ENCODE measurements at regions not wholly inside any gene's neighbourhood (a gene's known extent, or its start where the extent isn't known, plus 50 kb on each side); places are given as distances from the start of the nearest gene placed in this dataset.
A peak's percentile ranks its signal among the peaks of the same experiment; 100 is the strongest.
"Not testable (repeated sequence)": the region's sequence is repeated elsewhere in the genome, so short reads cannot be mapped to it uniquely, and the experiment has no call there.

DNA sequence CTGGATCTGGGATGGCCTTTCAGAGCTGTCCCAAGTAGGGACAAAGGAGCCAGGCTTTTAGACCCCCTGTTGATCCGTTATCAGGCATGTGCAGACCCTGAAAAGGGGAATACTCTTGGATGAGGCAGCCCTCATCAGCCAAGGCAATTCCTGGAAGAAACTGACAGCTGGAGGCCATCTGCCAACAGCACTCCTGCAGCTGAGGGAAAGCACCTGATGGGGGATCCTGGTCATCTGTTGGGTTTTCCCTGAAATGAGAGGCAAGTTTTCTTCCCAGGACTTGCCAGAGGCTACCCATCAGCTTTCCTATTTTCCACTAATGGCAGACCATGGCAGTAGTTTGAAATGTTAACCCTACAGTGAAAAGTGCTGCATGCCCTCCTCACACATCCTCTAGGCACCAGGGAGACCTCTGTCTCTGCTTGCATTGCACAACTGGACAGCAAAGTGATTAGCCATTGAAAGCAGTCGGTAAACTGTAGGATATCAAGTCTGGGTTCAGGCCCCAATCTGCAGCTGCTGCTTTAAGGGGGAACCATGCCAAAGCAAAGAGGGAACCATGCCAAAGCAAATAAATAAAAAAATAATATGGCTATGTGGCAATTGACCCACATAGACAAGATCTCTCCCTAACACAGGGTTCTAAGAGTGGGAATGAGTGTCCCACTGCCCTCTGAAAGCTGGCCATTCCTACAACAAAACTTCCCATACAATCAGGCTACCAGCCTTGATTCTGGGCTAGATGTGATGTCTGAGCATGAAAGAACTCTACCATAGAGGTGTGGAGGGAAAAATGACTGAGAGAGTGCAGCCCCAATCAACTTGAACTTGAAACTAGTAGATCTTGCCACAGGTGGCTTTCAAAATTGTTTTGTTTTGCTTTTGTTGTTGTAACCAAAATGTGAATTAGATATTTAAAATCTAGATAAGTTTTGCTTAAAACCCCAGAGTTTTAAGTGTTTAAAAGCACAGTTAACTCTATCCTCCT lies 232.0 kb upstream of the STT3B start:
- peak; percentile 65 for DNase-seq

DNA sequence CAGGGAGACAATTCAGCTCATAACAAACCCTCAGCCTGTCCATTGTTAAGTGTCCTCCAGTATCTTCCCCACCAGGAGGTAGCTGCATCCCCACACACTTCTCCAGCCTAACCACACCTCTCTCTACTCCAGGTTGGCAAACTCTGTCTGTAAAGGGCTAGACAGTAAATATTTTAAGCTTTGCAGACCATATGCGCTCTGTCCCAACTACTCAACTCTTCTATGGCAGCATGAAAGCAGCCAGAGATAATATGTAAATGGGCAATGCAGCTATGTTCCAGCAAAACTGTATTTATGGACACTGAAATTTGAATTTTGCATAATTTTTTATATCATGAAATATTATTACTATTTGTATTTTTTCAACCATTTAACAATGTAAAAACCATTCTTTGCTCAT lies 230.4 kb upstream of the STT3B start:
- DNase-seq: no peak

DNA sequence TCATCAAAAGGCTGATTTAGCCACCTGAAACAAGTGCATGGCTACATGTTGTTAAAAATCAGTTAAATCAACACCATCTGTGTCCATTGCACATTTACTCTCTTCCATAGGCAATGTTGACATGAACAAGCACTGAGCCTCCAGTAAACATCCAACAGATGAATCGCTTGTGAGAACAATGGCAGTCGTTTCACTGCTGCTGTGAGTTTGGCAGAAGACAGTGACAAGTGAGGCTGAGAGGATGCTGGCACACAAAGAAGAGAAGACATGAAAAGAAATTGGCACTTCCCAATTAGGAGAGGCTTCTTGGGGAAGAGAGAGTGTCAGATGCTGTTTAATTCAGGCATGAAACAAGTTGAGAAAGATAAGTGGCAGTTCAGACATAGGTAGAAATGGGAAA lies 227.4 kb upstream of the STT3B start:
- peak; percentile 8 for DNase-seq

DNA sequence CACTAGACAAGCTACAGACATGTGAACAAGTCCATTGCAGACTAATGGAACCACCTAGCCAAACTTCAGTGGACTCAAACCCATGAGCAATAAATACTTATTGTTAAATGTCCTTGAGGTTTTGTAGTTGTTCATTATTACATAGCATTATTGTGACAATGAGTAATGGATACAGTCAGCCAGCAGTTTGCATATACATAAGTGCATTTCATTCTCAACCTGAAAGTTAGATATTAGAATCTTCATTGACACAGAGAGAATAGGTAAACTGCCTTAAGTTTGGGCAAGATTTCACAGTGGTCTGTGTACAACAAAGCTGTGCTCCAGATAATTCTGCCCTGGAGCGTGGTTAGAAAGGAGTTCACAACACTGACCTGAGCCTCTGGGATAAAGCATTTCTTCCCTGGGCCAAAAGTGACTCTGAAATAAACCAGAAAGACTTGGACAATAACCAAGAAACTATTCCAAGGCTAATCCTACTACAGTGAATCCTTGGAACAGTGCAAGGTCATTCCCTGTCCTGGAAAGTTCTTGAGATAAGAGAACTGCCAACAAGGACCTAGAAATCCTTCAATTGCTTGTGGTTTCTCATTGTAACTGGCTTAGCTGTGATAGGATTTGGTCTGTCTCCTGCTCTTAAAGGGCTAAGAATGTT lies 225.5 kb upstream of the STT3B start:
- DNase-seq: no peak

DNA sequence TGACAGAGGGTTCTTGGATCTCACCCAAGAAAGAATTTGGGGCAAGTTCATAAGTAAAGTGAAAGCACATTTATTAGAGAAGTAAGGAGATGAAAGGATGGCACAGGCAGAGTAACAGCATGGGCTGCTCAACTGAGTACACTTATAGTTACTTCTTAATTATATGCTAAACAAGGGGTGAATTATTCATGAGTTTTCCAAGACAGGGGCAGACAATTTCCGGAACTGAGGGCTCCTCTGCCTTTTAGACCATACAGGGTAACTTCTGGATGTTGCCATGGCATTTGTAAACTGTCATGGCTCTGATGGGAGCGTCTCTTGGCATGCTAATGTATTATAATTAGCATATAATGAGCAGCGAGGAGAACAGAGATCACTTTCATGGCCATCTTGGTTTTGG lies 221.2 kb upstream of the STT3B start:
- no peak for DNase-seq

DNA sequence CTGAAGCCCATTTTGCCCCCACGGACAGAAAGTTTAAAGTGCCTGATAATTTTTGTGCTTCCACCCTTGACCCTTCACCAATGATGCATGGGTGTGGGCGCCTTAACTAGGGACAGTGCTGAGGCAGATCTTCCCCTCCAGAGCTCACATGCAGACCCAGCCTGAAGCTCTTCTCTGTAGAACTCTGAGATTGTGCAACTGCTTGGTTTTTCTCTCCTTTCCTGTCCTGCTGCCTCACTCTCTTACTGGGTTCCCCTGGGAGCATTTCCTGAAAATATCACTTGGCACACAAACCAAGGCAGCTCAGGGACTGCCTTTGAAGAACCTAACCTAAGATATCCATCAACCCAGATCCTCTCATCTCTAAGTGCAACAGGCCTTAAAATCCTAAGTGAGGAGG lies 220.3 kb upstream of the STT3B start:
- DNase-seq: no peak

DNA sequence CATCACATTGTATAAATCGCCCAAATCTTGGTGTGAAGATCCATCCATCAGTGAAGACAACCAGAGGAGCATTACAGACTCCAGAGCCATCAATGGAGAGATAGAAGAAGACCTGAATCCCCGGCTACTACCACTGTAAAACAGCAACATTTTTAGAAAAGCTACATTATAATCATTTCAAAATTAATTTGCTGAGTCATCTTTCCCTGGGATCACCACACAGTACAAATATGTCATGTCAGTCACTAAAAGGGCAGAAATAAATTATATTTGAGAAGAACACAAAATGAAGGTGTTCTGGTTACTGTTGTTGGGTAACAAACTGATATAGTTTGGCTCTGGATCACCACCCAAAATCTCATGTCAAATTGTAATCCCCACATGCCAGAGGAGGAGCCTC lies 218.5 kb upstream of the STT3B start:
- no peak for DNase-seq

DNA sequence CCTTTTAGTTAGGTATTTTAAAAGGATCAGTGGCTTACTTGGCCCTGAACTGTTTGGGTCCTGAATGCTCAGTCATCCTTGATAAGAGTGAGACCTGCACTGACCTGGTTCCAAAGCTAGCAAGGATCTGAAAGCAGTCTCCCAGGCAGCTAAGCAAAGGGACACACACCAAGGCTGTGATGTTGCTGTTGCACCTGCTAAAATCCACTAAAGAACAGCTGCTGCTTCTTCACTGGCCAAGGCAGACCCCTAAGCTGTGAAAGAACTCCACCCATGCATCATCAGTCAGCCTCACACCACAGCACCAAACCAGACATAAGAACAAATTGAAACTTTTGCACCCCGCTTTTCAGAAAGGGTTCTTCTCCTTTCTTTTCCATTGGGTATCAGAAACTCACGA lies 213.4 kb upstream of the STT3B start:
- DNase-seq: no peak

DNA sequence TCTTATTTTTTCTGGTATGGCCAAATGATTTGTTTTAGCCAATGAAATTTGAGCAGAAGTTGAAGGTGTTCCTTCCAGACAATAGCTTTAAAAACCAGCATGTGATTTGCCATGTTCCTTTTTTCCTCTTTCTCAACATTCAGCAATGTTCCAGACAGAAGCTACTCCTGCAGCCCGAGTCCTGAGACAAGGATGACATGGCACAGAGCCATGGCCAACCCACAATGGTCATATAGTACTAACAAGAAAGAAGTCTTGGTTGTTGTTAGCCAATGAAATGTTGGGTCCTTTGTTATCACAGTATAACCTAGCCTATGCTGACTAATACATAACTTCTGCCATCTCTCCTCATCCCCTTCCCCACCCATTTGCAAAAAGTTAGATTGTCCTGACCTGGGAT lies 211.1 kb upstream of the STT3B start:
- DNase-seq: no peak

DNA sequence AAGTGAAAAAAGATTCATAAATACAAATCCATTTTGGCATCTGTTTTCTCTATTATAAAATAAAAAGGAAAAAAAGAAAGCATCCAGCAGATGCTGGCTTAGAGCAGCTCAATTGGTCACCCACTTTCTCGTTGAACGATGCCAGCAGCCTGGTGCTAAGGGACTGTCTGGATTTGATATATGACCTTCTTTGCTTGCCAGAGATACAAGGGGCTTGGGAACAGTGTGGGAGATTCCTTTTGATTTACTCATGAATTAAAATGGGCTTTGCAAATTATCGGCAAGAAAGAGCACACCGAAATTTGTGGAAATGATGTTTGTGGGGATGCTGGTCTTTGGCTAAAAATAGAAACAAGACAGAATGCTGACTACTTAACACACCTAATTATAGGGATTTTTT lies 210.3 kb upstream of the STT3B start:
- DNase-seq: no peak

DNA sequence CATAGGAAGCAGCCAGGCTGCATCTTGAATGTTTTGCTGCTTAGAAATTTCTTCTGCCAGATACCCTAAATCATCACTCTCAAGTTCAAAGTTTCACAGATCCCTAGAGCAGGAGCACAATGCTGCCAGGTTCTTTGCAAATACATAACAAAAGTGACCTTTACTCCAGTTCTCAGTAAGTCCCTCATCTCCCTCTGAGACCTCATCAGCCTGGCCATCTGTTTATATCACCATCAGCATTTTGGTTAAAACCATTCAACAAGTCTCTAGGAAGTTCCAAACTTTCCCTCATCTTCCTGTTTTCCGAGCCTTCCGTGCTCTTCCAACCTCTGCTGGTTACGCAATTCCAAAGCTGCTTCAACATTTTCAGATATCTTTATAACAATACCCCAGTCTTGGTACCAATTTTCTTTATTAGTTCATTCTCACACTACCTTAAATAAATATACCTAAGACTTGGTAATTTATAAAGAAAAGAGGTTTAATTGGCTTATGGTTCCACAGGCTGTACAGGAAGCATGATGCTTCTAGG lies 204.8 kb upstream of the STT3B start:
- not testable (repeated sequence) for DNase-seq

DNA sequence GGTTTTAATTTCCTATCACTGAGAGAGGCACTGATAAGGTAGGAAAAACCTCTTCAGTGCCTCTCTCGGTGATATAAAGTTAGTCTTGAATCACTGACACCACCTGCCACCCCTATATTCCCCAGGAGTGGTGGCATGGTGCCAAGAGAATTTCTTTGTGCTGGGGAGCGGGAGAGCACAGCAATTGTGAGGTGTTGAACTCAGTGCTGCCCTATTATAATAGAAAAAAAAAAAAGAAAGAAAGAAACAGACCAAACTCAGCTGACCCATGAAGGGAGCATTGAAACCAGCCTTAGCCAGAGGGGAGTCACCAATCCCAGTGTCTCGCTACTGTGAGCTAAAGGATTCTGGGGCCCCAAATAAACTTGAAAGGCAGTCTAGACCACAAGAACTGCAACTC lies 201.4 kb upstream of the STT3B start:
- DNase-seq: peak; percentile 57

DNA sequence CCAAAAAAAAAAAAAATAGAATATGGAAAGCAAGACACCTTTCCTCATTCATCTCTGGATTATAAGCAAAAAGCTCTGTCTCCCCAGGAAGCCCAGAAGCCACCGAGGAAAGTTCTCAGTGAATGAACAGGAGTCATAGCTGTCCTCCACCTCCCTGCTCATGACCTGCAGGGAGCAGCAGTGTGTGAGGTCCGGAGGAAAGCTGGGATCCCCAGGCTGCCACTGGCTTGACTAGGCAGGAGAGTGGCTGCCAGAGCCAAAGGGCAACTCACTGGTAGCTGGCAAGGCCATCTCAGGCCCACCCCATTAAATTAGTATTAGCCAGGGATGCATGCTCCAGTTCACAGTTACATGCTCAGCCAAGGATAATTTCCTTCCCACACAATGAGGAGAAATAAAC lies 191.6 kb upstream of the STT3B start:
- DNase-seq: no peak

DNA sequence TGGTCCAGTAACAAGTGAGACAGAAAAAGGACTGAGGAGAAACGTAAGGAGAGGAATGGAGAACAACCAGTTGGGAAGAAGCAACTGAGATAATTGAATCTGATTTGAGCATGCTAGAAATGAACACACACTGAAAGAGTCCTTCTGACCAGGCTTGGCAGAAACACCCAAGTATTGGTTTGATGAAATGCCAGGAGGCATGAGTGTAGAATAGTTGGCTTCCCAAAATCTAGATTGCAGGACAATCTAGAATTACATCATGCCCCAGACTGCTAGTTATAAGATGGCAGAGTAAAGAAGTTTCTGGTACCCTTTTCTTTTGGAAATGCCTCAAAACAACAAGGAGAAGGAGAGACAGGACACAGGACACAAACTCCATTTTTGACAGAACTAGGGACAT lies 189.7 kb upstream of the STT3B start:
- DNase-seq: no peak

DNA sequence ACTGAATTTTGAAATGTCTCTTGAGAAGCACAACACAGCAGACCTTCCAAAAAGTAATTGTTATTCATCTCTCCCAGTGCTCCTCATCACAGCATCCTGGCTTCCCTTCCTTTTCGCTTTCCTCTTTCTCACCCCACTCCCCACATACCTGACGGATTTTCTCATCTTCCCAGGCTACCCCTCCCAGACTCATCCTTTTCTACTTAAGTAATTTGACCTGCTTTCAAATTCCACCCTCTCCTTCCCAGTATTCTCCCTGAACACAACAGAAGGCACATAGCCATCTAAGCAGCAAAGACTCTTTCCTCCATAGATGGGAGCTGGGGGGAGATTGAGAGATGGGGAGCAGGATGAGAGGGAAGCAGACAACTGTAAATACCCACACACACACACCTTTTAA lies 187.1 kb upstream of the STT3B start:
- DNase-seq: no peak

DNA sequence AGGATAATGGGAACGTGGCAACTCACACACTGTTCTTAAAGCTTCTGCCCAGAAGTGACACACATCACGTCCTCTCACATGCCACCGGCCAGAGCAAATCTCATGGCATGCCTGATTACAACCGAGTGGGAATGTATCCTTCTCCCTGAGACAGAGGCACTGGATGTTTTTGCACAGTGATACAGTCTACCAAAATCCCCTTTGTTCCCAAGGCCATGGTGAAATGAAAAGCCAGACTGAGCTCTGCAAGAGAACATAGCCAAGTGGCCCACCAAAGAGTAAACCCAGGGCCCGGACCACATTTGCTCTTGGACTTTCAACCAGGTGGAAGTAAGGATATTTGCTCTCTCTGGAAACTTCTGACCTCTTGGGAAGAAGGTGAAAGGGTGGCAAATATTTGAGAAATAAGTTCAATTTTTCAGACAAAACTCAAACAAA lies 186.2 kb upstream of the STT3B start:
- DNase-seq: no peak

DNA sequence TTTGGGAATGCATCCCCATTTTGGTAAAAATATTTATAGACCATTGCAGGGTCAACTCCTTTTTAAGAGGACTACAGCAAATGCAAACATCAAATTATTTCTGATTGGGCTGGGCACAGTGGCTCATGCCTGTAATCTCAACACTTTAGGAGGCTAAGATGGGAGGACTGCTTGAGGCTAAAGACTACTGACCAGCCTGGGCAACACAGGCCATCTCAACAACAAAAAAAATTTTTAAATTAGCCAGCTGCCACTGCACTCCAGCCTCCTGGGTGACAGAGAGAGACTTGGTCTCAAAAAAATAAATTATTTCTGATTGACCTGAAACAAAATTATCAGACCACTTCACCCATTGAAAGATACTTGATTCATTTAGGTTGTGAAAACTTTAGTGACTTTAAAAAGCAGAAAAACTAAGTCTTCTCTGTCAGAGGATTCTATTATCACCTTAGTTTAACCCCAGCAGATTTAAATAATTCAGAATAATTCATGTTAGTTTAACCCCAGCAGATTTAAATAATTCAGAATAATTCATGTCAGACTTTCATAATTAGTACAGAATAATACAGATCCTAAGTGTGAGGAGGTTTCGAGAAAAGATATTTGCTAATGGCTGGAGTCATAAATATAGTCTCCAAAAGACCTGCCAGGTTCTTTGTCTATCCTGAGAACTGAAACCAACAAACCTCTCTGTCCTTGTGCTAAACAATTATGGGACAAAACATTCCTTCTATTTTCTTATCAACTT lies 183.6 kb upstream of the STT3B start:
- no peak for DNase-seq

DNA sequence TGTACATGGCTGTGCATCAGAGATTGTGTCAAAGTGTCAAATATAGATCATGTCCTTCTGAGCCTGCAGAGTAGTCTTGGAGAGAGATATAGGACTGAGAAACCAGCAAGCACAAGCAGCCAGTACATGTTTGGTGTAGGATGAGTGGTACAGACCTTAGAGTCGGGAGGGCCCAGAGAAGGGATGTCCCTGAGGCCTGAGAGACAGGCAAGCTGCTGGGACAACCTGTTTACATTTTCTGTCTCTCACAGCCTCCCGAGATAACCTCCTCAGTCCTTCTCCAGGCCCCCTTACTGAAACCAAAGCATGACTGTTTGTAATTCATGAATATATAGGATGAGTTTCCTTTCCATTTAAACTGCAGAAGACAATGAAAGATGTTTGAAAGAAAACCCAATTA lies 182.4 kb upstream of the STT3B start:
- no peak for DNase-seq

DNA sequence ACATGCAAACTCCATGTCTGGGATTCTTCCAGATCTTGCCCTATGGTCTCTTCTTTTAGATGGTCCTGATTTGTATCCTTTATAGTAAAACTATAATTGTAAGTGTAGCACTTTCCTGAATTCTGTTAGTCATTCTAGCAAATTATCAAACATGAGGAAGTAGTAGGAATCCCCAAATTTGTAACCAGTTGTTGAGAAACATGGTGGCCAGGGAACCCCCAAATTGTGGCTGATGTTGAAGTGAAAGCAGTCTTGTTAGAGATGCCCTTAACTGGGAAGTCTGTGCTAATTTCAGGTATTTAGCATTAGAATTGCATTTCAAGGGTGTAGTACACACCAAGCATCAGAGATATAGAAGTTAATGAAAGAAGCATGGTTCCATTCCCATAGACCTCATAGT lies 180.4 kb upstream of the STT3B start:
- no peak for DNase-seq

DNA sequence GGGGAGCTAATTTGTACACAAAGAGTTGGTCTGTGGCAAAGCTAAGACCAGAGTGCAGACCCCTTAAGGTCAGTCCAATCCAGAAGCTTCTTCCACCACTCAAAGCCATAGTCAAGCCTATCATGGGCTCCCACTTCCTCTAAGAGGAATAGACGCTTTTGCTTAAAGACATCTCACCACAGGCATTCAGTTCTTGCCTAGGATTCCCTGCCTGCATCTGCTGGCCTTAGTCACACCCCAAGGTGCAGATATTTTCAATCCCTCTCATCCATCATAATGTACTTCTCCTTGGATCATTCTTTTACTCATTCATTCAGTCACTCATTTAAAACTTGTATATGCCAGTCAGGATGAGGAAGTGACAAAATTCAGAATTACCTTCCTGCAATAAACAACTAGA lies 179.6 kb upstream of the STT3B start:
- no peak for DNase-seq

DNA sequence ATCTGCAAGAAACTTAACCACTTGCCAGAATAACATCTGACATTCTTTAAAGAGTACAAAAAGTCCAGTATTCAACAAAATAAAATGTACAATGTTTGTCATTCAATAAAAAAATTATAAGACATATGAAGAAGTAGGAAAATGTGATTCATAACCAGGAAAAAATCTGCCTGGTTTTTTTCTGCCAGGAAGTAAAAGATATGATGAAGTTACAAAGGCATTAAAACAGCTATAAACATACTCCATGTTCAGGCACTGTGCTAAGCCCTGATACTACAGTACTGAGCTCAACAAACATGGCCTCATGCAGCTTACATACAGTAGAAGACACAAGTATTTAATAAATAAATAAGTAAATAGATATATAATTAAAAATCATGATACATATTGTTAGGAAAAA lies 178.4 kb upstream of the STT3B start:
- DNase-seq: no peak

DNA sequence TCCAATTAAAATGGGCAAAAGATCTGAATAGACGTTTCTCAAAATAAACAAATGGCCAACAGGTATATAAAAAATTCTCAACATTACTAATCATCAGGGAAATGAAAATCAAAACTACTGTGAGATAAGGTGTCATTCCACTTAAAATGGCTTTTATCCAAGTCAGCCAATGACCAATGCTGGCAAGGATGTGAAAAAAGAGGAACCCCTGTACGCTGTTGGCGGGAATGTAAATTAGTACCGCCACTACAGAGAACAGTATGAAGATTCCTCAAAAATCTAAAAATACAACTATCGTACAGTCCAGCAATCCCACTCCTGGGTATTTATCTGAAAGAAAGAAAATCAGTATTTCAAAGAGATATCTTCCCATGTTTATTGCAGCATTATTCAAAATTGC lies 176.9 kb upstream of the STT3B start:
- no peak for DNase-seq

DNA sequence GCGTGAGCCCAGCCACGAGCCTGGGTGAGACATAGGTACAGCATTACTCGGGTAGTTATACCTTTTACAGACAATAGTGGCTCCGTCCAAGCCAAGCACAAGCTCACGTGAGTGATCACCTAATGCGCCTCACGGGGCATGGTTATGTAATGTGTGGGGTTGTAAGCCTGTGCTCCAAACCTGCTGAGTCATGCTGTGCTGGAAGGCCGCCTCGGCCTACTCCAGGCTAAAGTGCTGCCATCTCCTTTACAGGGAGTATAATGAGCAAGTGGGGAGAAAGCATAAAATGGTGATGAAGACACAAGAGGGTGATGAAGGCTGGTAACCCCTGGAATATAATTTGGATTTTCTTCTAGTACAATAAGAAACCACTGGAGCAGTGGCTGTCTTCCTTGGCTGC lies 175.8 kb upstream of the STT3B start:
- DNase-seq: no peak

DNA sequence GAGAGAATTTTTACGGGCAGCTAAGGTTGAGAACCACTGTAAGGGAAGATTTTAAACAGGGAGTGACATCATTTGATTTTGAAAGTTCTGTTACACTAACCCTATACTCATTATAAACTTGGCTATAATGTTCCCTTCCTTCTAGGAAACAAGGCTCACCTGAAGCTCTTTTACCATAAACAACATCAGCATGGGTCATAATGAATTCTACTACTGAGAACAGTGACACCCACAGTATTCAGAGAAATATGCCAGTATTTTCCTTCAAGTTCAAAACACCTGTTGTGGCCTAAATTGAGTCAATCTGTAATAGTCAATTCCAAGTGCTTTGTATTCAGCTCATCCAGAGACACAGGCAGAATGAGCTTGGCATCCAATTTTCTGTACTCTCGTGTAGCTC lies 175.3 kb upstream of the STT3B start:
- DNase-seq: no peak
